Natural killer cell treated with Interleukin-12 subunit alpha and Interleukin-12 subunit beta and Interleukin-15 and Interleukin-18, amount 100 ng/mL, for 72 hours (primary cell): ENCODE measurements at regions not wholly inside any gene's neighbourhood (a gene's known extent, or its start where the extent isn't known, plus 50 kb on each side); places are given as distances from the start of the nearest gene placed in this dataset.
"Not testable (repeated sequence)": the region's sequence is repeated elsewhere in the genome, so short reads cannot be mapped to it uniquely, and the experiment has no call there.

Experiments used
- ATAC-seq, 2 donors: fragments of 150-1000 bp; cut with Tn5 transposase in 1 of 2; sonication (Bioruptor Pico), chemical (Tn5 transposase) in 1 of 2; 2 replicates each; pipeline ENCODE4 v1.10.0; 2021
- DNase-seq: peaks from one replicate; pipeline ENCODE4 v3.0.0; 2022; ENCODE audit warnings: low spot score
- H3K27ac Mint-ChIP-seq, 2 donors: 1 replicate in 1 of 2; 2 replicates in 1 of 2; pipeline ENCODE4 v1.8.0; 2022; ENCODE audit warnings: mixed read lengths in 2 of 2, mild to moderate bottlenecking in 1 of 2, moderate library complexity in 1 of 2
- H3K27me3 Mint-ChIP-seq, 2 donors: 1 replicate in 1 of 2; 2 replicates in 1 of 2; pipeline ENCODE4 v1.8.0; 2022; ENCODE audit warnings: mixed read lengths in 2 of 2
- H3K36me3 Mint-ChIP-seq: one replicate; pipeline ENCODE4 v1.8.0; 2022; ENCODE audit warnings: mixed read lengths
- H3K4me1 Mint-ChIP-seq, 2 donors: 1 replicate in 1 of 2; 2 replicates in 1 of 2; pipeline ENCODE4 v1.8.0; 2022; ENCODE audit warnings: low read depth in 2 of 2, mixed read lengths in 2 of 2, mild to moderate bottlenecking in 1 of 2
- H3K4me3 Mint-ChIP-seq: one replicate; pipeline ENCODE4 v1.8.0; 2022; ENCODE audit warnings: mixed read lengths
- H3K9me3 Mint-ChIP-seq: 2 replicates; pipeline ENCODE4 v1.8.0; 2022; ENCODE audit warnings: mixed read lengths

GRCh38 chr5:92653730-92654461 lies 927.1 kb downstream of the NR2F1-AS1 start:
- no peaks in the 10 kb centered on the region for H3K4me1 Mint-ChIP-seq
- H3K27me3 Mint-ChIP-seq, result no peaks in the 10 kb centered on the region

GRCh38 chr5:92652756-92653155 lies 928.3 kb downstream of the NR2F1-AS1 start:
- Mint-ChIP-seq H3K27ac (no peak overlapping the region), H3K4me1 (no peaks in the 10 kb centered on the region), H3K4me3 (no peak overlapping the region), H3K36me3 (no peaks in the 10 kb centered on the region), H3K9me3 (peaks cover 13% of the 10 kb centered on the region), H3K27me3 (no peaks in the 10 kb centered on the region)
- ATAC-seq (no peak), DNase-seq (no peak)

More at GRCh38 chr5:92653730-92654461, 927.1 kb downstream of the NR2F1-AS1 start:
- DNase-seq (no peak), ATAC-seq (no peak)
- Mint-ChIP-seq H3K4me3 (no peak overlapping the region), H3K9me3 (peaks cover 17% of the 10 kb centered on the region), H3K36me3 (no peaks in the 10 kb centered on the region), H3K27ac (no peak overlapping the region)

GRCh38 chr5:92644266-92644886 lies 936.6 kb downstream of the NR2F1-AS1 start:
- DNase-seq (no peak), ATAC-seq (no peak)
- Mint-ChIP-seq H3K27ac (no peak overlapping the region), H3K9me3 (no peaks in the 10 kb centered on the region), H3K4me1 (no peaks in the 10 kb centered on the region), H3K4me3 (no peak overlapping the region), H3K36me3 (no peaks in the 10 kb centered on the region), H3K27me3 (no peaks in the 10 kb centered on the region)

GRCh38 chr5:92641031-92641962 lies 939.7 kb downstream of the NR2F1-AS1 start:
- Mint-ChIP-seq H3K27me3 (no peaks in the 10 kb centered on the region), H3K27ac (no peak overlapping the region), H3K4me3 (no peak overlapping the region), H3K4me1 (no peaks in the 10 kb centered on the region), H3K36me3 (no peaks in the 10 kb centered on the region), H3K9me3 (peaks cover 4% of the 10 kb centered on the region)
- ATAC-seq (no peak), DNase-seq (no peak)

GRCh38 chr5:92640340-92640739 lies 940.7 kb downstream of the NR2F1-AS1 start:
- Mint-ChIP-seq H3K4me1 (no peaks in the 10 kb centered on the region), H3K9me3 (peaks cover 4% of the 10 kb centered on the region), H3K27me3 (no peaks in the 10 kb centered on the region), H3K4me3 (no peak overlapping the region), H3K36me3 (no peaks in the 10 kb centered on the region), H3K27ac (no peak overlapping the region)
- DNase-seq (no peak), ATAC-seq (no peak)

- no peaks in the 10 kb centered on the region for H3K4me1 Mint-ChIP-seq
- H3K27me3 Mint-ChIP-seq, result no peaks in the 10 kb centered on the region
- ATAC-seq (no peak), DNase-seq (no peak)
- H3K27ac Mint-ChIP-seq, result no peak overlapping the region
- H3K4me3 Mint-ChIP-seq, result no peak overlapping the region
- H3K9me3 Mint-ChIP-seq, result peaks cover 9% of the 10 kb centered on the region
- peaks cover 6% of the 10 kb centered on the region for H3K36me3 Mint-ChIP-seq
These were observed 943.1 kb downstream of the NR2F1-AS1 start for GRCh38 chr5:92637960-92638359.

GRCh38 chr5:92637247-92637646 lies 943.8 kb downstream of the NR2F1-AS1 start:
- Mint-ChIP-seq H3K4me3 (no peak overlapping the region), H3K9me3 (peaks cover 13% of the 10 kb centered on the region), H3K27me3 (no peaks in the 10 kb centered on the region), H3K36me3 (peaks cover 6% of the 10 kb centered on the region), H3K4me1 (no peaks in the 10 kb centered on the region), H3K27ac (no peak overlapping the region)
- no peak for DNase-seq
- ATAC-seq, result no peak

GRCh38 chr5:92635001-92635461 lies 946.0 kb downstream of the NR2F1-AS1 start:
- no peaks in the 10 kb centered on the region for H3K4me1 Mint-ChIP-seq
- ATAC-seq (no peak), DNase-seq (no peak)
- peaks cover 6% of the 10 kb centered on the region for H3K36me3 Mint-ChIP-seq
- no peaks in the 10 kb centered on the region for H3K27me3 Mint-ChIP-seq
- H3K27ac Mint-ChIP-seq, result no peak overlapping the region
- H3K4me3 Mint-ChIP-seq, result no peak overlapping the region
- peaks cover 15% of the 10 kb centered on the region for H3K9me3 Mint-ChIP-seq

GRCh38 chr5:92633875-92634487 lies 947.0 kb downstream of the NR2F1-AS1 start:
- Mint-ChIP-seq H3K27ac (no peak overlapping the region), H3K4me3 (no peak overlapping the region), H3K4me1 (no peaks in the 10 kb centered on the region), H3K36me3 (peaks cover 10% of the 10 kb centered on the region), H3K9me3 (peaks cover 22% of the 10 kb centered on the region), H3K27me3 (no peaks in the 10 kb centered on the region)
- DNase-seq, result no peak
- ATAC-seq, result no peak

- no peak for DNase-seq
- no peak overlapping the region for H3K27ac Mint-ChIP-seq
- H3K36me3 Mint-ChIP-seq, result peaks cover 13% of the 10 kb centered on the region
- peaks cover 23% of the 10 kb centered on the region for H3K9me3 Mint-ChIP-seq
- H3K4me3 Mint-ChIP-seq, result no peak overlapping the region
- H3K4me1 Mint-ChIP-seq, result no peaks in the 10 kb centered on the region
- no peaks in the 10 kb centered on the region for H3K27me3 Mint-ChIP-seq
- no peak for ATAC-seq
These were observed 947.8 kb downstream of the NR2F1-AS1 start for GRCh38 chr5:92633176-92633575.

- ATAC-seq, H3K4me1 Mint-ChIP-seq, H3K4me3 Mint-ChIP-seq, H3K27ac Mint-ChIP-seq, H3K27me3 Mint-ChIP-seq: not testable (repeated sequence)
- H3K9me3 Mint-ChIP-seq, result peaks cover 19% of the 10 kb centered on the region
- H3K36me3 Mint-ChIP-seq, result peaks cover 13% of the 10 kb centered on the region
- peak; percentile 58 for DNase-seq
These were observed 949.8 kb downstream of the NR2F1-AS1 start for GRCh38 chr5:92631237-92631701.

GRCh38 chr5:92629574-92629973 lies 951.4 kb downstream of the NR2F1-AS1 start:
- Mint-ChIP-seq H3K9me3 (peaks cover 19% of the 10 kb centered on the region), H3K4me1 (no peaks in the 10 kb centered on the region), H3K4me3 (no peak overlapping the region), H3K27me3 (no peaks in the 10 kb centered on the region), H3K27ac (no peak overlapping the region), H3K36me3 (peaks cover 13% of the 10 kb centered on the region)
- ATAC-seq (no peak), DNase-seq (no peak)

- H3K4me3 Mint-ChIP-seq, result no peak overlapping the region
- no peak overlapping the region for H3K27ac Mint-ChIP-seq
- no peak for ATAC-seq
- H3K36me3 Mint-ChIP-seq, result peaks cover 9% of the 10 kb centered on the region
- H3K4me1 Mint-ChIP-seq, result no peaks in the 10 kb centered on the region
- H3K27me3 Mint-ChIP-seq, result no peaks in the 10 kb centered on the region
- no peak for DNase-seq
- peaks cover 15% of the 10 kb centered on the region for H3K9me3 Mint-ChIP-seq
These were observed 952.0 kb downstream of the NR2F1-AS1 start for GRCh38 chr5:92629000-92629399.
